ENCODE measurements at regions not wholly inside any gene's neighbourhood (a gene's known extent, or its start where the extent isn't known, plus 50 kb on each side); places are given as distances from the start of the nearest gene placed in this dataset.

- no peak for DNase-seq
These were observed 105.4 kb upstream of the PCDH7 start for GRCh38 chr4:30614771-30615170.

- no peak for DNase-seq
These were observed 103.1 kb upstream of the PCDH7 start for GRCh38 chr4:30616942-30617646.

GRCh38 chr4:30617836-30618235 lies 102.3 kb upstream of the PCDH7 start:
- no peak for DNase-seq

- no peak for DNase-seq
These were observed 100.5 kb upstream of the PCDH7 start for GRCh38 chr4:30619679-30620078.

DNA sequence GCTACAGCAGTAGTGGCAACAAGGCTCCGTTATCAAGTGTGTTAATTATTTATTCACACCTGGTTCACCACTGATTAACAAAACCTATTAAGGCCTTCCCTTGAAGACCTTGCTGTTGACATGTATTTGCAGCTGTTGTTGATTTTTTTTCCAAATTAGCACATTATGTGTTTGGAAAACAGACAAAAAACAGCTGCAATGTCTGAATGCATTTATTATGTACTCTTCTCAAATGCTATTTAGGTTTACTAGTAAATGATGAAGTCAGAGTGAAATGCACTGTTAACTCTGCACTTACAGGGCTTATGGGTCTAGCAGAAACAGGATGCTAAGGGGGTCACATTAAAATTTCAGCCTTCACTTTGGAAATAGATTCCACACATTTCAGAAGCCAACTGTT lies 99.5 kb upstream of the PCDH7 start:
- DNase-seq: no peak

- no peak for DNase-seq
These were observed 89.7 kb upstream of the PCDH7 start for GRCh38 chr4:30630431-30630830.

DNA sequence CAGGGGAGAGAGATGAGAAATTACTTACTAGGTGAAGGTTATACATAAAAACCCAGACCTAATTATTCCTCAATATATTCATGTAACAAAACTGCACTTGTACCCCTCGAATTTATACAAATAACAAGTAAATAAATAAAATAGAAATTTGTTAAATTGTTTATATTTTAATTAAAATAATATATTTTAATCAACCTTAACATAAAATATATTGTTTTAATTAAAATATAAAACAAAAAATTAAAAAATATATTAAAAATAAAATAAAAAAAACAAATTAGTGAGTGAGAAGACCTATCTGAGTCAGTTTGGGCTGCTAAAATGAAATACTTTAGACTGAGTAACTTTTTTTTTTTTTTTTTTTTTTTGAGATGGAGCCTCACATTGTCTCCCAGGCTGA lies 87.4 kb upstream of the PCDH7 start:
- DNase-seq: no peak

DNA sequence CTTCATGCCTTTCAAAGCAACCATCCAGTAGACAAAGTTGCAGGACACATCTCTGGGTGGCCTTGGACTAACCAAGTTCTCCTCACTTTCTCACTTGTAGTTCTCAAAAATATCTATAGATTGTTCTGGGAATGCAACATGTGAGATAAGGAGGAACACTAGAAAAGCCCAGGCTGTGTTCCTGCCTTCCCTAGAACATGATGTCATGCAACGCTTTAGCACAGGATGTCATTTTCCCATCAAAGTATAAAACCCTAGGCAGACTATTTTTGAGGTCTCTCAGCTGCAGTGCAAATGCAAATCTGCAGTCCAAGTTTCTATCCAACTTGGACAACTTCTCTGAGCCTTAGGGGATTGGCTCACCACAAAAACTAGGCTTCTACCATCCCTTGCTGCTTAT lies 78.8 kb upstream of the PCDH7 start:
- no peak for DNase-seq

- no peak for DNase-seq
These were observed 77.6 kb upstream of the PCDH7 start for GRCh38 chr4:30642567-30642966.

DNA sequence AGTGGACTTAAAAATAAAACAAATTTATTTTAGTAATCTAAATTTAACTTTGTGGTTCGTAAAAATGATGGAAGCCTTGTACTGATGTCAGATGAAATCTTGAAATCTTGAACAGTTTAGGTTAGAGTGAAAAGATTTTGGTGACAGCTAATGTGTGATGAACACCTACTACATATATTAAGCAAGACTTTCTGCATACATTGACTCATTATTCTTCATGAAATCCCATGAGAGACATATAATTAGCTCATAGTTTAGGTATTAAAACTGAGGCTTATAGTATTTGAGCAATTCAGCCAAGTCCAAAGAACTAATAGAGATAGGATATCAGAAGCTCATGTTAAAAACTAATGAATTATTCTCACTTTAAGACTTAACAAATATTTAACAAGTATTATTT lies 66.9 kb upstream of the PCDH7 start:
- DNase-seq: no peak

- no peak for DNase-seq
These were observed 63.3 kb upstream of the PCDH7 start for GRCh38 chr4:30656828-30657227.

DNA sequence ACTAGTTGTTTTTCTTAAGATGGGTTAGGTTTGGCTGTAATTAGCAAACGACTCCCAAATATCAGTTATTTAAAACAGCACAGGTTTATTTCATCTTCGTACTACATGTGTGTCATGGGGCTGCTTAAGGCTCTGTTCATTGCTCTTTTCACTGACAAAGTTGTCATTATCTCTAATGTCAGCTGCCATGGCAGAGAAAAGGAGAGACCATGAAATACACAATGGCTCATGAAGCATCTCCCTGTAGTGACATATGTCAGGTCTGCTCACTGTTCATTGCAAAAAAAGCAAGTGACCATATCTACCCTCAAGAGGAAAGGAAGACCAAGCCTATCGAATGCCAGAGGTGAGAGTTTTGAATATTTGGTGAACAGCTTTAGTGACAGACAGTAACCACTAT lies 52.2 kb upstream of the PCDH7 start:
- no peak for DNase-seq

DNA sequence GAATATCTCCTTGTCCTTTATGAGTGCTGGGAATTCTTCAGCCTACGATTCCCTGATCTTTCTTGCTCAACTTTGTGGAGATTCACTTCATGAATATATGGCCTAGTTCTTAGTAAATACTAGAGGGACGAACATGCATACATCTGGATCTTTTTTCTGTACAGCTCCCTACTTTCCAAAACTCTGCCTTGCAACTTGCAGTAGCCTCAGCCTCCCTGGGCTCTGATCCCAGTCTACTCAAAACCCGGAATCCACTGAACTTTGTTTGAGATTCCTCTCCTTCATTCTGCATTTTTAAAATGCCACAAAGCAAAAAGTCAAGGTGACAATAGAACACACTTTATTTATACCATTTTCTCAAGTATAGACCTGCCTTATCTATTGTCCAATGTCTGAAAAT lies 50.0 kb upstream of the PCDH7 start:
- DNase-seq: no peak
